ENCODE measurements at regions not wholly inside any gene's neighbourhood (a gene's known extent, or its start where the extent isn't known, plus 50 kb on each side); places are given as distances from the start of the nearest gene placed in this dataset.

- H3K4me3 ChIP-seq (ENCODE audit: low read depth, low read length), result no peak overlapping the region
- no peak for TF ChIP-seq CTCF (IDR thresholded peaks at IDR 0.05; ENCODE audit: control insufficient read depth, extremely low read depth, insufficient read depth)
- no peak for DNase-seq (ENCODE audit: low read depth)
Observed at GRCh38 chr14:51484485-51484884, 167.2 kb upstream of the FRMD6 start.

- TF ChIP-seq CTCF (IDR thresholded peaks at IDR 0.05; ENCODE audit: control insufficient read depth, extremely low read depth, insufficient read depth), result no peak
- no peak overlapping the region for H3K4me3 ChIP-seq (ENCODE audit: low read depth, low read length)
- no peak for DNase-seq (ENCODE audit: low read depth)
Observed at GRCh38 chr14:51485733-51486132, 166.0 kb upstream of the FRMD6 start.

- TF ChIP-seq CTCF (IDR thresholded peaks at IDR 0.05; ENCODE audit: control insufficient read depth, extremely low read depth, insufficient read depth), result no peak
- DNase-seq (ENCODE audit: low read depth), result no peak
- H3K4me3 ChIP-seq (ENCODE audit: low read depth, low read length), result no peak overlapping the region
Observed at GRCh38 chr14:51487848-51488247, 163.9 kb upstream of the FRMD6 start.

- no peak overlapping the region for H3K4me3 ChIP-seq (ENCODE audit: low read depth, low read length)
- DNase-seq (ENCODE audit: low read depth), result no peak
- TF ChIP-seq CTCF (IDR thresholded peaks at IDR 0.05; ENCODE audit: control insufficient read depth, extremely low read depth, insufficient read depth), result no peak
Observed at GRCh38 chr14:51488569-51489220, 163.0 kb upstream of the FRMD6 start.

GRCh38 chr14:51490205-51490604 lies 161.5 kb upstream of the FRMD6 start:
- no peak for DNase-seq (ENCODE audit: low read depth)
- no peak overlapping the region for H3K4me3 ChIP-seq (ENCODE audit: low read depth, low read length)
- TF ChIP-seq CTCF (IDR thresholded peaks at IDR 0.05; ENCODE audit: control insufficient read depth, extremely low read depth, insufficient read depth), result no peak

- H3K4me3 ChIP-seq (ENCODE audit: low read depth, low read length), result no peak overlapping the region
- no peak for TF ChIP-seq CTCF (IDR thresholded peaks at IDR 0.05; ENCODE audit: control insufficient read depth, extremely low read depth, insufficient read depth)
- no peak for DNase-seq (ENCODE audit: low read depth)
Observed at GRCh38 chr14:51491036-51491545, 160.6 kb upstream of the FRMD6 start.

GRCh38 chr14:51491776-51492175 lies 159.9 kb upstream of the FRMD6 start:
- TF ChIP-seq CTCF (IDR thresholded peaks at IDR 0.05; ENCODE audit: control insufficient read depth, extremely low read depth, insufficient read depth), result no peak
- no peak for DNase-seq (ENCODE audit: low read depth)
- H3K4me3 ChIP-seq (ENCODE audit: low read depth, low read length), result no peak overlapping the region
